ENCODE measurements at regions not wholly inside any gene's neighbourhood (a gene's known extent, or its start where the extent isn't known, plus 50 kb on each side); places are given as distances from the start of the nearest gene placed in this dataset.

DNA sequence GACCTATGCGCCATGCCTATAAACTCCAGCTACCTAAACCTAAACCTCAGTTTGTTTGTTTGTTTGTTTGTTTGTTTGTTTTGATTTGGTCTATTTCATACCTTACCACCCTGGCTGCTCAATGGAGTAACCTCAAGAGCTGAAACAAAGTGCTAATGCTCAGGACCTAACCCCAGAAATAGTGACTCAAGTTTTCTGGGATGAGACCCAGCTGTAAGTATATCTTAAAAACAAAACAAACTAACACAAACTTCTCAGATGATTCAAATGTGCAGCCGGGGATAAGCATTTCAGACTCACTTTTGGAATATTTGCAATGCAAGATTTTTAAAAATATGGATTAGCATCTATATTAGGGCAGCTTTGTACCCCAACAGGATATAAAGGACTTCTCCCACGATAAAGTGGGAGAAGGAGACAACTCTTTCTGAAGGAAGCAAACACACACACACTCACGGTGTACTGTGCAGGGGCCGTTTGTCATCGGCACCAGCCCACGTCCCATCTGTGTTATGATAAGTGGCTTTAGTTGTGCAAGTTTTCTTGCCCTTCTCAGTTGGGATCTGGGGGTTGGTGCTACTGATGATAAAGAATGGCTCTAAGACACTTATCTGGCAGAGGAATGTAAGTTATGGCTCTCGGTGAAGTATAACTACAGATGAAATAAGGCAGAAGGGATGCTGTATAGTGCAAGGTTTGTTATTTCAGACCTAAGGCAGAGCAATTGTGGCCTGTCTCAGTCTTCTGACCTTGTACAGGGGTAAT is 516.7 kb upstream of the TMEM132C start:
- H3K4me3 ChIP-seq (ENCODE audit: control insufficient read depth, low read depth, low read length) = no peak overlapping the region
- TF ChIP-seq, protein P1, sequence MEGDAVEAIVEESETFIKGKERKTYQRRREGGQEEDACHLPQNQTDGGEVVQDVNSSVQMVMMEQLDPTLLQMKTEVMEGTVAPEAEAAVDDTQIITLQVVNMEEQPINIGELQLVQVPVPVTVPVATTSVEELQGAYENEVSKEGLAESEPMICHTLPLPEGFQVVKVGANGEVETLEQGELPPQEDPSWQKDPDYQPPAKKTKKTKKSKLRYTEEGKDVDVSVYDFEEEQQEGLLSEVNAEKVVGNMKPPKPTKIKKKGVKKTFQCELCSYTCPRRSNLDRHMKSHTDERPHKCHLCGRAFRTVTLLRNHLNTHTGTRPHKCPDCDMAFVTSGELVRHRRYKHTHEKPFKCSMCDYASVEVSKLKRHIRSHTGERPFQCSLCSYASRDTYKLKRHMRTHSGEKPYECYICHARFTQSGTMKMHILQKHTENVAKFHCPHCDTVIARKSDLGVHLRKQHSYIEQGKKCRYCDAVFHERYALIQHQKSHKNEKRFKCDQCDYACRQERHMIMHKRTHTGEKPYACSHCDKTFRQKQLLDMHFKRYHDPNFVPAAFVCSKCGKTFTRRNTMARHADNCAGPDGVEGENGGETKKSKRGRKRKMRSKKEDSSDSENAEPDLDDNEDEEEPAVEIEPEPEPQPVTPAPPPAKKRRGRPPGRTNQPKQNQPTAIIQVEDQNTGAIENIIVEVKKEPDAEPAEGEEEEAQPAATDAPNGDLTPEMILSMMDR (IDR thresholded peaks at IDR 0.05; ENCODE audit: control insufficient read depth, insufficient read depth, low read depth, low read length, missing control alignments) = no peak
- DNase-seq (ENCODE audit: low read depth) = no peak

GRCh38 chr12:127752802-127753201 is 514.2 kb upstream of the TMEM132C start:
- TF ChIP-seq, protein P1 (IDR thresholded peaks at IDR 0.05; ENCODE audit: control insufficient read depth, insufficient read depth, low read depth, low read length, missing control alignments) = no peak
- DNase-seq (ENCODE audit: low read depth) = no peak
- H3K4me3 ChIP-seq (ENCODE audit: control insufficient read depth, low read depth, low read length) = no peak overlapping the region

DNA sequence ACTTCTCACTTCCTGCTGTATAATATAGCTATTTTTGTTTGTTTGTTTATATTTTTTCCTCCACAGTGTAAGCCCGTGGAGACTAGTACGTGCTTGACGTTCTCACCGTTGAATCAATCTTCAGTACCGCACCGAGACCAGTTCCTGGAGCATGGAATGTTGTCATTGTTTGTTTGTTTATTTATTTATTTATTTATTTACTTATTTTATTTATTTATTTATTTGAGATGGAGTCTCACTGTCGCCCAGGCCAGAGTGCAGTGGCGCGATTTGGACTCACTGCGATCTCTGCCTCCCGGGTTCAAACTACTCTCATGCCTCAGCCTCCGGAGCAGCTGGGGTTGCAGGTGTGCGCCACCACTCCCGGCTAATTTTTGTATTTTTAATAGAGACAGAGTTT is 506.6 kb upstream of the TMEM132C start:
- DNase-seq (ENCODE audit: low read depth) = no peak
- no peak overlapping the region for H3K4me3 ChIP-seq (ENCODE audit: control insufficient read depth, low read depth, low read length)
- TF ChIP-seq, protein P1 (IDR thresholded peaks at IDR 0.05; ENCODE audit: control insufficient read depth, insufficient read depth, low read depth, low read length, missing control alignments) = no peak

DNA sequence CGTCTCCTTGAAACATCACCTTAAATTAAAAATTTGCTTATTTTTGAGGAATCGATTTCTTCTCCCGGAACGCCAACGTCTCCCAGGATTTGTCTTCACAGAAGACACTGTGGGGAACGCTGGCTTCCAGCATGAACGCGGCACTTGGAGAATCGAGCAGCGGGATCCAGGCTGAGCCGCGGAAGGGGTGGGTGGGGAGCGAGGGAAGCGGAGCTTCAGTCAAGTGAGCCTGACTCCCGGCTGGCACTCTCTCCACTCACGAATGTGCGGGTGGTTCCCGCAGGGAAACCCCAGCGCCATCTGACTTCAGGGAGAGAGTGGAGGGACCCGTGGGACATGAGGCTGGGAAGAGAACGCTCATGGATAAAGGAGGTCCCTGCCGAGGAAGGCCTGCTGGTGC is 506.0 kb upstream of the TMEM132C start:
- no peak overlapping the region for H3K4me3 ChIP-seq (ENCODE audit: control insufficient read depth, low read depth, low read length)
- no peak for DNase-seq (ENCODE audit: low read depth)
- TF ChIP-seq, protein P1 (IDR thresholded peaks at IDR 0.05; ENCODE audit: control insufficient read depth, insufficient read depth, low read depth, low read length, missing control alignments) = no peak

DNA sequence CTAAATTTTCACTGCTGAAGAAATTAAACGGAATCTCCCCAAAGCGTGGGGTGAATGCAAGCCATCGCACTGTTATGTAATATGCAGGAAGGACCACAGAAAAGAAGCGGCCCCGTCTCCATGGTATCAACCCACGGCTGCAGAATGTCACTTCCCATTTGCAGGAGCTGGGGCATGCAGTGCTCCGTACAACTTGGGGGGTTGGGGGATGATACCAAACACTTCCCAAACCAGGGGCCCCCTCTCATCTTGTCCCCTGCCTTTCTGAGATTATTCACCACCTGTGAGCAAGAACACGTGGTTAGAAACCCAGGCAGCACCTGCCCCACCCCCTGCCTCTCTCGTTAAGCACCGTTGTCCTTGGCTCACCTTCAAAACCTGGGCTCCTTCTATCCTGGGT is 505.1 kb upstream of the TMEM132C start:
- no peak for DNase-seq (ENCODE audit: low read depth)
- no peak overlapping the region for H3K4me3 ChIP-seq (ENCODE audit: control insufficient read depth, low read depth, low read length)
- TF ChIP-seq, protein P1 (IDR thresholded peaks at IDR 0.05; ENCODE audit: control insufficient read depth, insufficient read depth, low read depth, low read length, missing control alignments) = no peak

DNA sequence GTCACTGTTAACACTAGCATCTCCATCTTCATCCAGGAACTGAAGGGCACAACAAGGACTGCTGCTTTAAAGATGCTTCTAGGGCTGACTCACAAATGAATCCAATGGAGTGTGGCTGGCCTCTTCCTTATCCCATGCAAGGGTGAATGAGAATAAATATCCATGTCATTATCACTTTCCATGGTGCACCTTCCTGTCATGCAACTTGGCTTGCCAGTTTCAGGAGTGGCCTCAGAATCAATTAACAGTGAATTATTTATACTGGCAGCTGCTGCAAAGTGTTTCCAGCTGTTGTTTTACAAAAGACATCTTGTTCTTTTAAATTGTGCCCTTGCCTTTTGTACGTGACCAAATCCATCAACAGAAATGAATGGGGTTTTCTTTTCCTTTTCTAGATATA is 499.3 kb upstream of the TMEM132C start:
- H3K4me3 ChIP-seq (ENCODE audit: control insufficient read depth, low read depth, low read length) = no peak overlapping the region
- TF ChIP-seq, protein P1 (IDR thresholded peaks at IDR 0.05; ENCODE audit: control insufficient read depth, insufficient read depth, low read depth, low read length, missing control alignments) = no peak
- no peak for DNase-seq (ENCODE audit: low read depth)
